Renal pelvis (tissue), 1 donor: ENCODE measurements at regions not wholly inside any gene's neighbourhood (a gene's known extent, or its start where the extent isn't known, plus 50 kb on each side); places are given as distances from the start of the nearest gene placed in this dataset.
"Not testable (repeated sequence)": the region's sequence is repeated elsewhere in the genome, so short reads cannot be mapped to it uniquely, and the experiment has no call there.

ENCODE experiments used
- DNase-seq: peaks from one replicate; pipeline ENCODE4 v3.0.0-alpha.2; 2013

DNA sequence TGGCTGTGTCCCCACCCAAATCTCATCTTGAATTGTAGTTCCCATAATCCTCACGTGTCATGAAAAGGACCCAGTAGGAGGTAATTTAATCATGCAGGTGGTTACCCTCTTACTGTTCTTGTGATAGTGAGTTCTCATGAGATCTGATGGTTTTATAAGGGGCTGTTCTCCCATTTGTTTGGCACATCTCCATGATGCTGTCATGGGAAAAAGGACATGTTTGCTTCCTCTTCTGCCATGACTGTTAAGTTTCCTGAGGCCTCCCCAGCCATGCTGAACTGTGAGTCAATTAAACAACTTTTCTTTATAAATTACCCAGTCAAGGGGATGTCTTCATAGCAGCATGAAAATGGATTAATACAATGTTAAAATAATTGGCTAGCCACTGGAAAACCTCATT is 243.3 kb upstream of the MKLN1 start:
- DNase-seq: not testable (repeated sequence)

DNA sequence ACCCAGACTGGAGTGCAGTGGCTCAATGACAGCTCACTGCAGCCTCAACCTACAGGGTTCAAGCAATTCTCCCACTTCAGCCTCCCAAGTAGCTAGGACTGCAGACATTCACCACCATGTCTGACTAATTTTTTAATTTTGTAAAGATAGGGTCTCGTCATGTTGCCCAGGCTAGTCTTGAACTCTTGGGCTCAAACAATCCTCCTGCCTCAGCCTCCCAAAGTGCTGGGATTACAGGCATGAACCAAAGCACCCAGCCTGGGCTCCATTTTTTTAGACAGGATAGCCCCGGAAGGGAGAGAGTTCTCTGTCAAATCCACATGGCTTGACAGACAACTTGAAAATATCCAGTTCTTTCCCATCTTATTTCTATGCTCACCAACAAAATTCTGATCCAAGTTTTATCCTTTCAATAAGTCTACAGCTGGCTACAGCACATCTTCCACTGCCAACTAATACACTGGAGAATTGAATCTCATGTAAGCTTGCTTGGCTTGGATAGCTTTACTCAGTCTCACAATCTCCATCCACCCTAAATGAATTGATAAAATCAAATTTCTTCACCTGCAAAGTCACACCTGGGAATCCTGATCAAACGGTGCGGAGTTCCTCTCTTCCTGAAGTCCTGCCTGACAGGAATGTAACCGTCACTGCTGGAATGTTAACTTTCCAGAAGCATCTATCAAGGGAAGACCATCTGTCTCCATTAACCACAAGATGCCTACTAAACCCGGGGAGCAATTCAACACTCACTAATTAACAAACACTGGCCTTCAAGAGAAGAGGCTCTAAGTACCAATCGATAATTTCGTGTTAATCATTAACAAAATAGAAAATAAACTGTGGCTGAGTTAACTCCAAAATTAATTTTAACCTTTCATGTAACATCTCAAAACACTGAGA is 239.7 kb upstream of the MKLN1 start:
- DNase-seq: no peak

DNA sequence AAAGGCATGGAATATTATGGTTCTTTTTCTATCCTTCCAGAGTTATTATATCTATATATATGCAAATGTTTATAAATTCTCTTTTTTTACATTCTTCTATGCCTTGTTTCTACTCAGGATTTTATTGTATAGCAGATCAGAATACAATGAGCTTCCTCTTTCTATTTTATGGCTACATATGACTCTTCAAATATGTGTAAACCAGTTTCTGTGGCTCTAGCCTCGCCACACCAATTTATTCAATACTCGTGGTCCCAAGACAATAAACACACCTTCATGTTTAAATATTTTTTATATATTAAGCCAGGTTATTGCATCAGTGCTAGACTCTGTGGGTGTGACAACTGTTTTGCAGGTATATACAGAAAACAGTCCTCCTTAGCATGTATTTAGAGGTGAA is 237.5 kb upstream of the MKLN1 start:
- no peak for DNase-seq

DNA sequence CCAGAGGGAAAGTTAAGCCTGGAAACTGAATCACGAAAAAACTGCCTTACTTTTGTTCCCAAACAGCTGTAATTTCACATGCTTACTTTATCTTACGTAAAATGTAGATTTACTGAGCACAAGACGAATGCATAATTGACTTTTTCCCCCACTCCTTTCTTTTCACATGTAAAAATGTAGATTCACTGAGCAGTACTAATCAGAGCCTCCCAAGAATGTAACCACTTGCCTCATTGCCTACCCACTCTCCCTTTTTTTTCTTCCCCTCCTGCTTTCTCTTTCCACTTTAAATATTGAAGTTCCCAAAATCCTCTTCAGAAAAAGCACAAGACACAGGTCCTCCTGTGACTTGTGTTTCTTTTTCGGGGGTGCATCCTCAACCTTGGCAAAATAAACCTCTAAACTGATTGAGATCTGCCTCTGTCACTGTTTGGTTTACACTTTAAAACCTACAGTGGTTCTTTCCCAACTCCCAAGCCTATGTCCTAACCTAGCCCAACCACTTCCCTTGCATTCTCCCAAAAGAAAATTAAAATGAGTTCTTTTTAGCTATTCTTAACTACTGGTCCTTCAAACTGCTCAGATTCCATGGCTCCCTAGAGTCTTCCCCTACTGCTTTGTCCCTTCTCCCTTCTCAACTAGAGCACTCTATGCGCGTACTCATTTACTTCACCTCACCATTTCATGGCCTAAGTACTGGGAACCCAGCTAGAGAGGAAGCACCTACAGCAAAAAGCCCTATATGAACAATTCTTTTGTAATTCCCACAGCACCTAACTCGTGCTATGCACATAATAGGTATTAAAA is 236.6 kb upstream of the MKLN1 start:
- DNase-seq: no peak

DNA sequence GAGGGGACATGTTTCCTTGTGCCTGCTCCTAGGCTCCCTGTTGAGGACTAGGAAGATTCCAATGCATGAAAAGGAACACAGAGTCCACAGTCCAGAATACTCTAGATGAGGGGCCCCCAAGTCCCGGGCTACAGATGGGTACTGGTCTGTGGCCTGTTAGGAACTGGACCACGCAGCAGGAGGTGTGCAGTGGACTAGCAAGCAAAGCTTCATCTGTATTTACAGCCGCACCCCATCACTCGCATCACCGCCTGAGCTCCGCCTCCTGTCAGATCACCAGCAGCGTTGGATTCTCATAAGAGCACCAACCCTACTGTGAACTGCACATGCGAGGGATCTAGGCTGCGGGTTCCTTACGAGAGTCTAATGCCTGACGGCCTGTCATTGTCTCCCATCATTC is 233.0 kb upstream of the MKLN1 start:
- no peak for DNase-seq

DNA sequence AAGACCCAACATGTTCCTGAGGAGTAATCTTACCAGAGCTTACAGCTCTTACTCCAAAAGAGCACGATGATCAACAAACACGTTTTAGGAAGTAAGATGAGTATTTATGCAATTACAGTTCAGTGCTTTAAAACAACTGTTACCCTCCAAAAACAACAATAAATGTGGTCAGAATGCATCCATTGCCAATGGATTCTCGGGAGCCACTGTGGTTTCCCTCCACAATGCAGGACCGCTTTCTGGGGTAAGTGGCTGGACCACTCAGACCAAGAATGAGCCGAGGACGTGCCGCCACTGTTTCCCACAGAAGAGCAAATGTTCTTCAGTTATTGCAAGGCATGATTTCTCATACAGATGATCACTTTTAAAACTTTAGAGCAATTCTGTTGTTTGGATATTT is 232.3 kb upstream of the MKLN1 start:
- DNase-seq: no peak

DNA sequence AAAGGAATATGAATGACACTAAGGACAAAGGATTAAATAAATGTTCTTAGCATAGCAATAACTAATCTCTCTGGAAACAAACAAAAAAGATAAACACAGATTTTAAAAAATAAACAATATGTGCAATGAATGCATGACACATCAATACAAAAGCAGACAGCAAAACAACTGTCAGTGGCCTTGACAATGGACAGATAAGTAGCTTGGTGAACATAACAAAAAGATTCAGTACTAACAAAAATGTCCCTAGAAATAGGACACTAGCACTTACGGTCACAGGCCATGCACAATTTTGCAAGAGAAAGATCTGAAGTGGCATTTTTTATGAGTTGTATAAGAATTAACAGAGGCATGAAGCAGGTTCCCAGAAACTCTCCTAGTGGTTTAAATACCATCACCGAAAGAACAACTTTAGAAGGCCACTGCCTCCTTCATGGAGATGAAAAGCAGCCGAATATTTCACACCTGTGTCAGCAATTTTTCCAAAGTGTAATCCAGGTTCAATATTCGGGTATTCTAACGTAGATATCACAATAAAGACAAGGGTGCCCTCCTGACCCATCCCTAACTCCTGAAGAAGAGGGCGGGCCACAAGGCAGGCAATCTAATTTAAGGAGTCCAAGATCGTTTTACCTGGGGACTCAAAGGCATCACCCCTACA is 231.3 kb upstream of the MKLN1 start:
- DNase-seq: no peak

DNA sequence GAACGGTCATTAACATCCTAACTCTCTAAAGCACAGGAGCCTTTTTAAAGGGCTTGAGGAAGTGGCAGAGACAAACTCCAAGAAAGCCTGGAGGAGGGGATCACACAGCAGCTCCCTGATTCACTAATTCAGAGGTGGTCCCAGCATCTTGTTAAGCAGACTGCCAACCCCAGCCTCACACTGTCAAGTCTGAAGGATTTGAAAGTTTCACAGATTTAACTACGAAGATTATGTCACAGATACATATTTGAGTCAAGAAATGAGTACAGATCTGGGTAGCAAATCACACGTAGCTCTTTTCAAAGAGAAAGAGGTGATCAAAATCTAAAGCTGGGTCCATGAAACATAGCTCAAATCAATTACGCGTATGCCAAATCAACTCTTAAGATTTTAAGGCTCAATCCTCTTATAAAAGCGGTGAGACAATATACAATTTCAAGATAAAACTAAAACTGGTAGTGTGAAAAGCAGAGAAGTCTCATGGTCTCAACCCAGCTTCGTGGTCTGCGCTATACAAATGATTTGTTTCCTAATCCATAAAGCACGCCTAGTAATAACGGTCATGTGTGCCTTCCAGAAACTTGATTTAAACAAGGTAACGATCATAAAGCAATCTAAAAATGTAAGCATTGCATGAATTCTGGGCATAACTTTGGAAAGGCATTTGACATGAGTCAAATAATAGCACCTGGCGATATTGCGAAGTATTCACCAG is 229.9 kb upstream of the MKLN1 start:
- DNase-seq: no peak

DNA sequence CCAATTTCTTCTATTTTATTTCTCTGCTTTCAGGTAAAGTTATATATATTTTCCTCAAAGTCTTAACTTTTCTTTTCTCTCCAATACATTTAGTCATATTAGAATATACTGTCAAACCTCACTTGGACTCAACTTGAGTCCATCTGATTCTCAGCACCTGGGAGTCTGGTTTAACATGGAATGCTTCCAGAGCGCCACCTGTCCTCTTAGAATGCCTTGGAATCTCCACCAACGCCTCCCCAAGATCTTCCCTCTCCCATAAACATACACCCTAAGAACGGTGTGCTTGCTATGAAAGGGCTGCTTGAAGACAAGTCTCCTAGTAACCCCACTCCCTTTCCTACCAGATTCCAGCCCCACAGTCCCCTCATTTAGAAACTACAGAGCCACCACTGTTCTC is 229.1 kb upstream of the MKLN1 start:
- DNase-seq: no peak

DNA sequence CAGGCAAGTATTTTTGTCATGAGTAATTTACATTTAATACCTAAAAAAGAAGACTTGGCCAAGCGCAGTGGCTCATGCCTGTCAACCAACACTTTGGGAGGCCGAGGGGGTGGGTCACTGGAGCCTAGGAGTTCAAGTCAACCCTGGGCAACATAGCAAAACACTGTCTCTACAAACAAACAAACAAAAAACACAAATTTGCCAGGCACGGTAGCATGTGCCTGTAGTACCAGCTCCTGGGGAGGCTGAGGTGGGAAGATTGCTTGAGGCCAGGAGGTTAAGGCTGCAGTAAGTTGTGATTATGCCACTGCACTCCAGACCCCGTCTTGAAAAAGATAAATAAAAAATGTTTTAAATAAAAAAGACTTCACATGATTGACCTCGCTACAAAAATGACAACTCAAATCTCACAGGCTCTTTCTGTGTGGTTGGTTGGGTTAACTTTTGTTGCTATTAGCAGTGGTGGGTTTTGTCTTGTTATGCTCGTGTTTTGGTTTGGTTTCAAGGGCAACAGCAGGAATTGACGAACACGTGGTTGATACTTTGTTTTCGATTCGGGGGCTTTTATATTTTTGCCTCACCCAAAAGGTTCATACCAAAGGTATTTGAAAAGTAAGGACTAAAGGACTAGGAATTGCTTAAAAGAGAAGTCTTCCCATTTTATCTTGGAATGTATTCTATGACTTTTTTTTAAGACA is 227.2 kb upstream of the MKLN1 start:
- no peak for DNase-seq

DNA sequence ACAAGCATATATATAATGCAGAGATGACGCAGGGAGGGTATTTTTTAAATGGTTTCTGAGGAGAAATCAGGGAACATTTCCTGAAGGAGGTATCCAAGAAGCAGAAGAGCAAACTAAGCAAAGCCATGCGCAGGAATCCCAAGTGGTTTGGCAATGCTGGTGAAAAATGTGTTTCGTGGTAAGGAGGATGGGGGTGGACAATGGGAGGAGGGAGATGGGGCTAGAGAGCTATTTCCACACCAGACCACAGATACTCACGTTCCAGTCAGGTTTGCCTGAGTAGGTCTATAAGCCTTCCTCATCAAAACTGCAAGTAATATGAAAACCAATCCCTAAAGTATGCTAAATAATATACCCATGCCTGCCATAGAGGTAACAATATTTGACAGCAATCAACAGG is 223.7 kb upstream of the MKLN1 start:
- no peak for DNase-seq

DNA sequence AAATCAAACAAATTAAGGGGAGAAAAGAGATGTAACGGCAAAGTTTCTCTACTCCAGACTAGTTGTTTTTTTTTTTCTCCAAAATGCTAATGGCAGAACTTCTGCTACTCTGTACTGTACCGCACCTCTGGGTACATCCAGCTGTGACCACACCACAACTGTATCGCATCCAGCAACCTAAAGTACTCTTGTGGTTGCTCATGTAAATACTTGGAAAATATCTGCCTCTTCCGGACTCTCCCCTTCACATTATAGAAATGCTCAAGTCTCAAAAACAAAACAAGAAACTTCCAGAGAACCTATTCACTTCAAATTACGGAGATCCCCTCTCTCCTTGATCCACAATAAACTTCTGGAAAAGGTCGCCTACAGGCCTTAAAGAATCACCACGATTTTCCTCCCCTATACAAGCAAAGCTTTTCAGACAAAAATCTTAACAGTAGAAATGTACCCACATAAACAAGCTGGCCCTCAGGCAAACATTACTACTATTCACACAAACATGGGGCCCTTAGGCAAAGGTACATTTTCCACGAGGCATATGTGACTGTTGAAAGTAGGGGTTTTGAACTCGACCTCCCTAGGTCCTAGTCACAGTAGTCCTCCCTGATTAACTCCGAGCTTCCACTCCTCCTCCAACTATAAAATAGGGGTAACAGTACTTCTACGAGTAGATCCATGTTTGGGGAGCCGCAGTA is 222.9 kb upstream of the MKLN1 start:
- no peak for DNase-seq

DNA sequence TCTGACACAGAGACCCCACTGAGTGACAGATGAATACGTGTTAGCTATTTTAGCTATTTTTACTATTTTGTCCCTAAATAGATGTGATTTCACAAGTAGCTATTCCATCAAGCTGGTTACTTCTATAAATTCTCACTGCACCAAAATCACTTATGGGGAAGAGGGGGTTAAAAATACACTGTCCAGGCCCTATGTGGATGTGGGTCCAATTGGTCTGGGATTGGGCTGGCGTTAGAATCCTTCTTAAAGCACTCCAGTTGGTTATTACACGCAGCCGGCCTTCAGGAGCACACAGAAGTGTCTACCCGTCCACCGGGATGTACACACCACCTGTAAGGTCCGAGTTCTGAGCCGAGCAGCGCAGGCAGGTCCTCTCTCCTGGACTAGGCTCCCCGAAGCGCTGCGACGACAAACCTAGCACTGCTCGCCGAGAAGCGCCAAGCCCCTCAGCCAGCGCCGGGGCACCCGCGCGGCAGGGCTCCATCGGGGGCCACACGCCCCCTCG is 222.3 kb upstream of the MKLN1 start:
- DNase-seq: no peak

DNA sequence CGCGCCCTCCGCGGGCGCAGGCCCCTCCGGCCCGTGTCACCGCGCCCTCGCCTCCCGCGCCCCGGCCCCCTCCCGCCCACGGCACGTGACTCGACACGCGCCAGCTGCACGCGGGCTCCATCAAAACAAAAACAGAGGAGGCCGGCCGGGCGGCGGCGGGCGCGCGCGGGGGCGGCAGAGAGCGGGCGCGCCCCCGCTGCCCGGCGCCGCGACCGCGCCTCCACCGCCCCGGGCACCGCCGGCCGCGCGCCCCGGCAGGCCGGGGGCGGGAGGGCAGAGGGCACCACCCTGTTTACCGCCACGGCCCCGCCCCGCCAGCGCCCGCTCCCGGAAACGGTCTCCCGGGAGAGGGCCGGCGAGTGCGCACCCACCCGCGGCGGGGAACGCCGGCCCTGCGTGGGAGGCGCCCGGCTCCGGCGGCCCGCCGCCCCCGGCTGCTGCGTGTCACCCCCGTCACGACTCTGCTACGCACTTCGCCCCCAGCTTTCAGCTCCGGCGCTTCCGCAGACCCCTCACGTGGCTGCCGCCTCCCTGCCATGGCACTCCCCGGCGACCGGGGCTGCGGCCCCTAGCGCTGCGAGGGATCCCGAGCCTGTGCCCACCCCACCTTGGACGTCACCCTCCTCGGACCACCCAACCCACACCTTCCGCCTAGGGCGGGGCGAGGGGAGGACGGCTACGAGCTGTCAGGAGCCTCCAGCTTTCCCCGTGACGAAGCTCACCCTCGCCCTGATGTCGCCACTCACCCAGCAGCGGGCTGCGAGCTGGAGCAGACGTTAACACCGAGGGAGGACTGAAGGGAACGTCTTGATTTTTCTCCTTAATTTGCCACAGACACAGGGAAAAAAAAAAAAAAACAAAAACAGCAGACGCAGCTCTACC is 221.6 kb upstream of the MKLN1 start:
- DNase-seq: no peak

DNA sequence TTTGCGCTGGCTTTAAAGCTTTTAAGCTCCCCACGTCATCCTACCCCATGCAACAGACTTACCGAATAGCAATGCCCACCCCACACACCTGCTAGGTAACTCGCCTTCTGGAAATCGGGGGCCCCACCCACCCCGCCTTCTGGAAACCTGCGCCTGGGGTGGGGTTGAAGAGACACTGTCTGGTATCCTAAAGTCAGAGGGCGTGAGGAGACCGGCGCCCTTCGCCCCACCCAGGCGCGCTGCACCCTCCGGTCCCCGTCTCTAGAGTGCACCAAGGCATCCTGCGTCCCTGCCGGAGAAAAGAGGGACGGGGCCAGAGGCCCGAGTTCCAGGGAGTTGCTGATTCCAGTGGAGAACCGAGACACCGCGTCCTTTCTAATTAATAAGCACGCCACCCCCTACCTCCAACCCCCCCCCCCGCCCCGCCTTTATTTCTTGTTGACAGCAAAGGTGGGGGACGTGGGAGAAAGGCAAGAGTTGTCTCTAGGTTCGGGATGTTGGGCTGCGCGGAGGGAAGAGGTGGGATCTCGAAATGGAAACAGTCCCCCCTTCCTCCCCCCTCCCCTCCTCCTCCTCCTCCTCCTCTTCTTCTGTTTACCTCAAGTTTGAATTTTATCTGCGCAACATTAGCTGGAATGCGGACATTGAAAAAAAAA is 220.9 kb upstream of the MKLN1 start:
- DNase-seq: no peak

DNA sequence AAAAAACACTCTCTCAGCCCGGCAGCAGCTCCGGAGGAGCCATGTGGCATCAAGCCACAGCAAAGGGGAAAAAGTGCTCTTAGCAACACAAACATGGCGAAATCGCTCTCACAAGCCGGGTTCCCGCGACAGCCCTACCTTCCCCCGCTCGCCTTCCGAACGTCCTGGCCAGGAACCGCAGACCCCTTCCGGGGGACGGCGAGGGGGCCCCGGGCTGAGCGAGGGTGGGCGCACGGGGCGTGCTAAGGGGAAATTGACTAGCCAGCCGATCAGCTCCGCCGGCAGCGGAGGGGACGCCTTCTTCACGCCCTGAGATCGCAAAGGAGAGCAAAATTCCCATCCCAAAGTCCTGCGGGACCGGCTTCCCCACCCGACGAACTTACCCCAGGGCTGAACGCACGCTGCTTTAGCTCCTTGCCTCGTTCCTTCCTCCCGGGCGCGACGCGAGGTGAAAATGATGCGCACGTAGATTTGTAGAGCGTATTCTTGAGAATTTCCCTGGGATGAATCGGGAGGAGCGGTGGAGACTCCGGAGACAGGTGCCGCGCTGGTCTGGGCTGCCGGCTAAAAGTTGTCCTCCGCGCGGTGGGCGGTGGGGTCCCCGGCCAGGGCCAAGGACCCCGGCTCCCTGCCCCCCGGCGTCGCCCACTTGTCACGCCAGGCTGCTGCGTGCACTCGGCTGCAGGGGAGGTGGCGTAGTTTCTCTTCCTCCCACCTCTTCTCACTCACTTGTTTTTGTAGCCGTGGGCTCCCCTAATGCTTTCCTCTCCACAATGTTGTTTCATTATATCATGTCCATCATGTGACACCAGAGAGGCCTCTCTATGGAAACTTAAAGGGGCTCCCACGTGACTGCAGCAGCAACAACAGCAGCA is 220.1 kb upstream of the MKLN1 start:
- no peak for DNase-seq

DNA sequence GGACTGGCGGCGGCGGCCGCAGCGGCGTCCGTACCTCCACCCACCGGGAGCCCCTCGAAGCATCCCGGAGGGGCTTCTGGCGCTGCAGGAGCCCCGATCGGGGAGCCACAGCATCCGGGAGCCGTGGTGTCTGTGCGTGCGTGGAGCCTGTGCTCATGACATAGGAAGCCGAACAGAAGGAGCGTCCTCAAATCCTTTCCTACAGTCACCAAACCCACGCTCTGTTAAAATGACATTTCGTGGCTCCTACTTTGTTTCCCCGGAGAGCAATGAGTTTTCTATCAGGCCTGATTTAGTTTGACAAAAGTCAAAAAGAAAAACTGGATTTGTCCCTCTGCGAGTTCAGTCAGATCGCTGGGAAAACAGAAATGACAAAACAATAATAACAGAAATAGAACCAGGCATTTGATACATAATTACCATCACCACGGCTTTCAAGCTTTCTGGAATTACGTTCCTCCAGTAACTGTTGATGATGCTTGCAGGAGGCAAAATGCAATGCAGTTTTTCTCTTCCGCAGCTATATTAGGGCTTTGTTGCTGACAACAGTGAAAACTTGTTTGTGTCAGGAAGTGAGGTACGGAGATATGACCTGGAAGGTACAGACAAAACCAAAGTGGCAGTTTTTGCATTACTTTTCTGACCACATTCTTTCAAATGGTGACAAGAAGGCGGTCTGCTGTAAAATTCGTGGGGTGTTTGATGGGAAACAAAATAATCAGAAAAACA is 219.3 kb upstream of the MKLN1 start:
- DNase-seq: no peak
